ENCODE measurements at regions not wholly inside any gene's neighbourhood (a gene's known extent, or its start where the extent isn't known, plus 50 kb on each side); places are given as distances from the start of the nearest gene placed in this dataset.

DNA sequence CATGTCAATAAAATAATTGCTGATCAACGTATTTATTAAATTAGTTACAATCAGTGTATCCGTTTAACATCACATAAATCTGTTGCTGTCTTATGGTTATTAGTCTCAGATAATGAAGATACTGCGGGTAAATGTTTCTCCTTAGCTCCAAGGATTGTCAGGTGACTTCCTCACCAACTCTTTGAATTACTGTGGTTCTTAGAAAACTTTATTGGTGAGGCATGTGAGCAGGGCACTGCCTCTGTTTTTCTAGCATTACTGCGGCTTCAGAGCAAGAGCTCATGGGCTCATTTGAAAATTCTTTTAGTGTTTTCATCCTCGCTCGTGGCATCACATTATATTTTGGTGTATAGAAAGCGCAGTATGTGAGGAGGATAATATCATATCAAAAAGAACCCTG lies 555.9 kb downstream of the LMO4 start:
- Histone ChIP-seq H3K9me3 (no peaks in the 10 kb centered on the region), H3K4me1 (no peaks in the 10 kb centered on the region), H3K27ac (no peak overlapping the region), H3K4me3 (no peak overlapping the region), H3K27me3 (no peaks in the 10 kb centered on the region), H3K36me3 (no peaks in the 10 kb centered on the region)
- WGBS = 94% methylated on average over 7 of the region's 7 CpGs
- TF ChIP-seq, protein P1, sequence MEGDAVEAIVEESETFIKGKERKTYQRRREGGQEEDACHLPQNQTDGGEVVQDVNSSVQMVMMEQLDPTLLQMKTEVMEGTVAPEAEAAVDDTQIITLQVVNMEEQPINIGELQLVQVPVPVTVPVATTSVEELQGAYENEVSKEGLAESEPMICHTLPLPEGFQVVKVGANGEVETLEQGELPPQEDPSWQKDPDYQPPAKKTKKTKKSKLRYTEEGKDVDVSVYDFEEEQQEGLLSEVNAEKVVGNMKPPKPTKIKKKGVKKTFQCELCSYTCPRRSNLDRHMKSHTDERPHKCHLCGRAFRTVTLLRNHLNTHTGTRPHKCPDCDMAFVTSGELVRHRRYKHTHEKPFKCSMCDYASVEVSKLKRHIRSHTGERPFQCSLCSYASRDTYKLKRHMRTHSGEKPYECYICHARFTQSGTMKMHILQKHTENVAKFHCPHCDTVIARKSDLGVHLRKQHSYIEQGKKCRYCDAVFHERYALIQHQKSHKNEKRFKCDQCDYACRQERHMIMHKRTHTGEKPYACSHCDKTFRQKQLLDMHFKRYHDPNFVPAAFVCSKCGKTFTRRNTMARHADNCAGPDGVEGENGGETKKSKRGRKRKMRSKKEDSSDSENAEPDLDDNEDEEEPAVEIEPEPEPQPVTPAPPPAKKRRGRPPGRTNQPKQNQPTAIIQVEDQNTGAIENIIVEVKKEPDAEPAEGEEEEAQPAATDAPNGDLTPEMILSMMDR (IDR thresholded peaks at IDR 0.05) = no peak
- TF ChIP-seq POLR2AphosphoS5 (IDR thresholded peaks at IDR 0.05) = no peak
- no peak for TF ChIP-seq POLR2A (IDR thresholded peaks at IDR 0.05)
- no peak for TF ChIP-seq EP300 (IDR thresholded peaks at IDR 0.05)
- no peak for DNase-seq (ENCODE audit: low spot score in 2 of 2)

DNA sequence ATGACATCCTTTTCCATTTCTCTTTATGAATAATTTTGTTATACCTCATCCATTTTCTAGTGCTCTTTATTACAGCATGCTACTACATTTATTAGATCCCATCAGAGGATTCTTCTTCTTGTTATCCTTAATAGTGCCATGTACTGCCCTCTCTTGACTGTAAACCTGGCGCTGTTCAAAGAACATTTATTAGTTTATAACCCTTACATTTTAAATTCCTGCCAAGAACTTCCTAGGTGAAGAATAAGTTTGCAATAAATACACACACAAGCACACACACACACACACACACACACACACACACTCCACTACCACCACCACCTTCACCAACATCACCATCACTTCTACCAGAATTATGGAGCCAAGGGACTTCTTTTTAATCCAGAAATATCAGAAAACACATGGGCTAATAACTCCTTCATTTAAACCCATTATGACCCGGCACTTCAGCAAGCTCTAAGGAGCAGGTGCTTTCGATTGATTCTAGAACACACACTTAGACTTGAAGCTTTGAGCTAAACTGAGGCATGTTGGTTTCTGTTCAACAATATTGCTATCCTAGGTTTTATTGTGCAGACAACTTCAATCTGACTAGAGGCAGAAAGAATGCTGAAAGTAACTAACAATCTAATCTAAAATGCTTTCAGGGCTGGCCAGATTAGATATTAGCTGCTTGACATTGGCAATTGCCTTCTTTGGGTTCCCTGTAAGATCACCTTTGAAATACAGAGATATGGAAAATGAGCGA lies 556.8 kb downstream of the LMO4 start:
- no peak for TF ChIP-seq POLR2AphosphoS5 (IDR thresholded peaks at IDR 0.05)
- no peak for TF ChIP-seq POLR2A (IDR thresholded peaks at IDR 0.05)
- TF ChIP-seq EP300 (IDR thresholded peaks at IDR 0.05) = no peak
- TF ChIP-seq, protein P1 (IDR thresholded peaks at IDR 0.05) = no peak
- H3K9me3 ChIP-seq = no peaks in the 10 kb centered on the region
- H3K4me1 ChIP-seq = no peaks in the 10 kb centered on the region
- no peaks in the 10 kb centered on the region for H3K27me3 ChIP-seq
- H3K27ac ChIP-seq = no peak overlapping the region
- WGBS = 92% methylated on average over 4 of the region's 4 CpGs
- no peak for DNase-seq (ENCODE audit: low spot score in 2 of 2)
- H3K4me3 ChIP-seq = no peak overlapping the region
- no peaks in the 10 kb centered on the region for H3K36me3 ChIP-seq

DNA sequence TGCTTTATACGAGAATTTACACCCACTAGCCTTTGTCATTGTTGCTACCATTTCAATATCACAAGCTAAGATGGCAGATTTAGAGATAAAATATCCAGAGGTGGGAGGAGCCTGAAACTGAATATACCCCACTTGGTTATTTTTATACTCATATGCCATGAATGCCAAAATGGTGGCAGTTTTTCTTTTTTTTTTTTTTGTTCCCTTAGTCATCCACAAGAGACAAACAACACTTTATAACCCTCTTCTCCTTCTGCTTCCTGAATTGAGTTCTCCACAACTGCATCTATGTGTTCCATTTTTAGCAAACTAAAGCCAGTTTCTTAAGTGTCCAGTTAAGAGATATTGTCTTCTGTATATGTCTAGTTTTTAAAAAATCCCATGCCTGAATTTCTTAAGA lies 558.4 kb downstream of the LMO4 start:
- Histone ChIP-seq H3K9me3 (no peaks in the 10 kb centered on the region), H3K27me3 (no peaks in the 10 kb centered on the region), H3K27ac (no peak overlapping the region), H3K36me3 (no peaks in the 10 kb centered on the region), H3K4me1 (no peaks in the 10 kb centered on the region), H3K4me3 (no peak overlapping the region)
- no peak for DNase-seq (ENCODE audit: low spot score in 2 of 2)
- WGBS = 83% methylated on average over 1 of the region's 1 CpG
- TF ChIP-seq EP300 (IDR thresholded peaks at IDR 0.05) = no peak
- TF ChIP-seq POLR2AphosphoS5 (IDR thresholded peaks at IDR 0.05) = no peak
- TF ChIP-seq, protein P1 (IDR thresholded peaks at IDR 0.05) = no peak
- no peak for TF ChIP-seq POLR2A (IDR thresholded peaks at IDR 0.05)

DNA sequence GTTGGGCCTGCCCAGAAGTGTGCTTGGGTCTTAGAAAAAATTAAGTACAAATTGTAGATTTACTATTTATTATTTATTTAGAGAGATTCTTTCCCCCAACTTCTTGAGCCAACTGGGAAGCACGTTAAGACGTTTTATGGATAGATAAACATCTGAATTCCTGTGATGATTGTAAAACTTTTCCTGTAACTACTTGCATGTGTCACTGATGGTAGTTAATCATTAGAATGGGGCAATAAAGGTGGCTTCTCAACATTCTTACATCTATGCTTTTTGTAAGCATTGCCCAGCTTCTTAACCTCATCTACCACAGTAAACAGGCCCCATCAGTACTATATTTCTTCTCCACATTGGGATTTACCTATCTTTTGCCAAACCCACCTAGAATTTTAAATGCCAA lies 559.8 kb downstream of the LMO4 start:
- 36% methylated on average over 2 of the region's 2 CpGs for WGBS
- no peak overlapping the region for H3K4me3 ChIP-seq
- no peaks in the 10 kb centered on the region for H3K36me3 ChIP-seq
- TF ChIP-seq POLR2A (IDR thresholded peaks at IDR 0.05) (no peak), EP300 (IDR thresholded peaks at IDR 0.05) (no peak), POLR2AphosphoS5 (IDR thresholded peaks at IDR 0.05) (no peak)
- TF ChIP-seq, protein P1 (IDR thresholded peaks at IDR 0.05) = no peak
- DNase-seq (ENCODE audit: low spot score in 2 of 2) = no peak
- H3K9me3 ChIP-seq = no peaks in the 10 kb centered on the region
- H3K4me1 ChIP-seq = no peaks in the 10 kb centered on the region
- no peaks in the 10 kb centered on the region for H3K27me3 ChIP-seq
- no peak overlapping the region for H3K27ac ChIP-seq

DNA sequence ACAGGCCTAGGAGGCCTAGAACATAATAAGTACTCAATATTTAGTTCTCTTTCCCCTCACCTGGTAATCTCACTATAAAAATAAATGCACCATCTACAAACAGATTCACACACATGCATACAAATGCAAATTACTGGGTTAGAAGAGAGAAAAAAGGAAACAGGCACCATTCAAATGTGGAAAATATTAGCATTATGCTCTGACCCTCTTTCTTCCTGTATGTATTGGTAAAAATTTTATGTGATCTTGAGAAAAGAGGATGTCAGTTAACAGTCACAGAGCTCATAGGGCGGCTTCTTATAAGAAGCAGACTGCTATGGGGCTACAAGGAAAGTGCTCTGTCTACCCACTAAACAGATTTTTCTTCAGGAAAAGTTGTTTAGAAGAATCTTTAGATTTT lies 565.4 kb downstream of the LMO4 start:
- no peaks in the 10 kb centered on the region for H3K27me3 ChIP-seq
- no peak for DNase-seq (ENCODE audit: low spot score in 2 of 2)
- H3K36me3 ChIP-seq = no peaks in the 10 kb centered on the region
- 97% methylated on average over 1 of the region's 1 CpG for WGBS
- H3K4me1 ChIP-seq = no peaks in the 10 kb centered on the region
- no peak overlapping the region for H3K4me3 ChIP-seq
- no peaks in the 10 kb centered on the region for H3K9me3 ChIP-seq
- H3K27ac ChIP-seq = no peak overlapping the region
- no peak for TF ChIP-seq EP300 (IDR thresholded peaks at IDR 0.05)
- no peak for TF ChIP-seq POLR2A (IDR thresholded peaks at IDR 0.05)
- no peak for TF ChIP-seq POLR2AphosphoS5 (IDR thresholded peaks at IDR 0.05)
- TF ChIP-seq, protein P1 (IDR thresholded peaks at IDR 0.05) = no peak

All from suprapubic skin (tissue), 4 donors.